LNCaP clone FGC (cell line): ENCODE measurements at regions not wholly inside any gene's neighbourhood (a gene's known extent, or its start where the extent isn't known, plus 50 kb on each side); places are given as distances from the start of the nearest gene placed in this dataset.
"Not testable (repeated sequence)": the region's sequence is repeated elsewhere in the genome, so short reads cannot be mapped to it uniquely, and the experiment has no call there.

ENCODE experiments used
- DNase-seq: peaks from one replicate; pipeline ENCODE4 v3.0.0-alpha.2; 2011; ENCODE audit warnings: low read depth
- H3K4me3 ChIP-seq: 2 replicates; pipeline ENCODE4 v1.5.1; 2011; ENCODE audit warnings: mild to moderate bottlenecking, low read depth, low read length, control low read depth
- TF ChIP-seq, protein P1 (sequence below): IDR thresholded peaks from 2 replicates; pipeline ENCODE4 v1.5.1; 2012; ENCODE audit warnings: mild to moderate bottlenecking; ENCODE audit not compliant: control insufficient read depth, insufficient read depth; ENCODE audit errors: extremely low read depth

DNA sequence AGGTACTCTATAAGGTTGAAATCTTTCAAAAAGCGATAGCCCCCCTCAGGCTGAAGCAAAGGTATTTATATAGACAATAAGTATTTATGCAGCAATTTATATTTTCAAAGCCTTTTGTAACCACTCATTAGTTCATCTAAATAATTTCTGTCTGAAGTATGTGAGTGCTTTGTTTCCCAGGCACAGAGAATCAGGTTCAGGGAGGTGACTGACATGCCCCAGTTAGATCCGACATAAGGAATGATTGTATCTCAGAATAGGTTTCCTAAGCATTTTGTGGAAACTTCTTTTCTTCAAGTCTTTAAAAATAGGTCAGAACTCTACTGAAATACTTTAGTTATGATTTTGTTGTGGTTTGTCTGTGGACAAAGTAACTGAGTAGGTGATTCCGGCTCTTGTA lies 283.4 kb upstream of the G2E3 start:
- no peak for DNase-seq
- TF ChIP-seq, protein P1, sequence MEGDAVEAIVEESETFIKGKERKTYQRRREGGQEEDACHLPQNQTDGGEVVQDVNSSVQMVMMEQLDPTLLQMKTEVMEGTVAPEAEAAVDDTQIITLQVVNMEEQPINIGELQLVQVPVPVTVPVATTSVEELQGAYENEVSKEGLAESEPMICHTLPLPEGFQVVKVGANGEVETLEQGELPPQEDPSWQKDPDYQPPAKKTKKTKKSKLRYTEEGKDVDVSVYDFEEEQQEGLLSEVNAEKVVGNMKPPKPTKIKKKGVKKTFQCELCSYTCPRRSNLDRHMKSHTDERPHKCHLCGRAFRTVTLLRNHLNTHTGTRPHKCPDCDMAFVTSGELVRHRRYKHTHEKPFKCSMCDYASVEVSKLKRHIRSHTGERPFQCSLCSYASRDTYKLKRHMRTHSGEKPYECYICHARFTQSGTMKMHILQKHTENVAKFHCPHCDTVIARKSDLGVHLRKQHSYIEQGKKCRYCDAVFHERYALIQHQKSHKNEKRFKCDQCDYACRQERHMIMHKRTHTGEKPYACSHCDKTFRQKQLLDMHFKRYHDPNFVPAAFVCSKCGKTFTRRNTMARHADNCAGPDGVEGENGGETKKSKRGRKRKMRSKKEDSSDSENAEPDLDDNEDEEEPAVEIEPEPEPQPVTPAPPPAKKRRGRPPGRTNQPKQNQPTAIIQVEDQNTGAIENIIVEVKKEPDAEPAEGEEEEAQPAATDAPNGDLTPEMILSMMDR, result no peak
- H3K4me3 ChIP-seq, result no peak overlapping the region

GRCh38 chr14:30277268-30277667 lies 281.7 kb upstream of the G2E3 start:
- TF ChIP-seq, protein P1, result no peak
- H3K4me3 ChIP-seq, result no peak overlapping the region
- DNase-seq, result no peak

DNA sequence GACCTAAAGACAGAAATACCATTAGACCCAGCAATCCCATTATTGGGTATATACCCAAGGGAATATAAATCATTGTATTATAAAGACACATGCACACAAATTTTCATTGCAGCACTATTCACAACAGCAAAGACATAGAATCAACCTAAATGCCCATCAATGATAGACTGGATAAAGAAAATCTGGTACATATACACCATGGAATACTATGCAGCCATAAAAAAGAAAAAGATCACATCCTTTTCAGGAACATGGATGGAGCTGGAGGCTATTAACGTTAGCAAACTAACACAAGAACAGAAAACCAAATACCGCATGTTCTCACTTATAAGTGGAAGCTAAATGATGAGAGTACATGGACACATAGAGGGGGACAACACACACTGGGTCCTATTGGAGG lies 280.1 kb upstream of the G2E3 start:
- DNase-seq, result not testable (repeated sequence)

GRCh38 chr14:30283822-30284446 lies 275.0 kb upstream of the G2E3 start:
- no peak overlapping the region for H3K4me3 ChIP-seq
- TF ChIP-seq, protein P1, result peak; percentile 84
- peak; percentile 58 for DNase-seq

More for the DNA sequence above, 280.1 kb upstream of the G2E3 start:
- H3K4me3 ChIP-seq, result not testable (repeated sequence)

DNA sequence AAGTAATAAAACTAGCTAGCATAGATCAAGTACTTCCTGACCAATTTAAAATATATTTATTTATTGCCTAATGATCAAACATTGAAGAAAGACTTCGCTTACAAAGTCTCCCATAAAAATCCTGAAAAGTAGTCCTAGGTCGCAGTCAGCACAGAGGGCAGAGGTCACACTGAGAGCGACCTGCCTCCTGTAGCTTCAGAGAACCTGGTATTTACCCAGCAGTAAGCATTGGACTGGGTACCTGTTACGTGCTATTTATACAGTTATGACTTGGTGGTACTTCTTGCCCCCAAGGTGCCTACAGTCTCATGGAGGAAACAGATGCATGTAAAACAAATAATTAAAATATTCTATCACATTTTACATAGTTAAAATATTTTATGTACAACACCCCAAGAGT lies 274.1 kb upstream of the G2E3 start:
- no peak overlapping the region for H3K4me3 ChIP-seq
- TF ChIP-seq, protein P1, result no peak
- no peak for DNase-seq

DNA sequence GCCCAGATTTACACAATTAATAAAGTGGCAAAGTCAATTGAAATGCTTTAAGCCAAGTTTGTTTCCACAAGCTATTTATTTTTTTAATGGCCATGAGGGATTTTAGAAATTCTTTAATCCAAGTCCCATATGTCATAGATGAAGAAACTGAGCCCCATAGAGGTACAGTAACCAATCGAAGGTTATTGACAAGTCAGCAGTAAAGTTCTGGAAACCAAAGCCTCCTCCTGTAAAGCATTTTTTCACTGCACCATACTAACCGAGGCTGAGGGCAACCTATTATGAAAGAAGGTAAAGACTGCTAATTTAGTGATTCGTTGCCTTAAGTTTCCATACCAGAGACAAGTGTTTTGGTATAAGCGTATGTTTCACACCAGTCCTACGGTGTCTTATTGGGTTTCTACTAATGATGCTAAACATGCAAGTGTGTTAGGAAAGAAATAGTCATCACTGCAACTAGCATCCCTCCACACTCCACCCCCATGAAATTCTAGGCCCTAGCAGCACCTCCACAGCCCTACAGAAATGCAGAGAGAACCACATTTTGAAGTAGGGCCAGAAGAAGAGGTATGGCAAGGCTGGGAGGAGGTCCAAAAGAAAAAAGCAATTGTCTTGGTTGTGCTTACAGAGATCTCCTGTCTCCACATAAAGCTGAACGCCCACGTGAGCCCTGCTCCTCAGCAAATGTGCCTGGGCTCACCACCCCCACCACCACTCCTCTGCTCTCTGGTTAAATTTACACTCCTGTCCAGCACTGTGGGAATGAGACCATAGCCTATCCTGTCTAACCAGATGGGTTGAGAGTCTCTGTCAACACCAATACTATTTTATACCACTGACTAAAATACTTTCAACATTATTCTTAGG lies 271.1 kb upstream of the G2E3 start:
- TF ChIP-seq, protein P1, result no peak
- H3K4me3 ChIP-seq, result no peak overlapping the region
- no peak for DNase-seq

DNA sequence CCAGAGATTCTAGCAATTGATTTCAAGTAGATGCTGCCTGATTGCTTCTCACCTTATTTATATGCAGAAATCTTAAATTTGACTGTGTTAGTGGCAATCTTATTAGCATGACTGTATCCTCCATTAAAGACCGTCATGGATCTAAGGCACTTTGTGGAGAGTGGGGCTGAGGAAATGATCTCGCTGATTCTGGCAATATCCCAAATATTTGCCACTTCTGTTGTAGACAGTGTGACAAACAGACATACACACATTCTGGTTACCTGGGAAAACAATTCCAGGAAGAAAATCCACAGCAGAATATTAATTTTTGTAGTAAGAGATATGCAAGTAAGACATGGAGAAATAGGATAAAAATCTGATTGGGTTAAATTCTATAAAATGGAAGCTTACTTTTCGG lies 269.0 kb upstream of the G2E3 start:
- no peak for DNase-seq
- TF ChIP-seq, protein P1, result no peak
- H3K4me3 ChIP-seq, result no peak overlapping the region
